NT2/D1 (cell line): ENCODE measurements at regions not wholly inside any gene's neighbourhood (a gene's known extent, or its start where the extent isn't known, plus 50 kb on each side); places are given as distances from the start of the nearest gene placed in this dataset.

Source experiments
- DNase-seq: peaks from one replicate; pipeline ENCODE4 v3.0.0-alpha.2; 2011; ENCODE audit warnings: low read depth, low spot score
- H3K27me3 ChIP-seq: 2 replicates; pipeline ENCODE4 v1.6.0; 2011; ENCODE audit warnings: mild to moderate bottlenecking; ENCODE audit not compliant: insufficient read length, insufficient read depth
- H3K36me3 ChIP-seq: 2 replicates; pipeline ENCODE4 v1.6.1; 2011; ENCODE audit warnings: mild to moderate bottlenecking, low read length, mixed read lengths; ENCODE audit not compliant: insufficient read depth, insufficient read length
- H3K4me1 ChIP-seq: 2 replicates; pipeline ENCODE4 v1.5.1; 2011; ENCODE audit not compliant: insufficient read depth, insufficient read length
- H3K4me3 ChIP-seq: 2 replicates; pipeline ENCODE4 v1.5.1; 2011; ENCODE audit warnings: low read depth; ENCODE audit not compliant: insufficient read length
- H3K9ac ChIP-seq: 2 replicates; pipeline ENCODE4 v1.6.0; 2011; ENCODE audit warnings: low read depth; ENCODE audit not compliant: insufficient read length
- H3K9me3 ChIP-seq: 2 replicates; pipeline ENCODE4 v1.5.1; 2011; ENCODE audit warnings: mild to moderate bottlenecking, low read length; ENCODE audit not compliant: insufficient read depth
- SUZ12 ChIP-seq: IDR thresholded peaks from 2 replicates; pipeline ENCODE4 v1.6.1; 2011; ENCODE audit not compliant: insufficient read length, insufficient read depth; ENCODE audit errors: extremely low read depth
- YY1 ChIP-seq: IDR thresholded peaks from 2 replicates; pipeline ENCODE4 v1.6.1; 2011; ENCODE audit not compliant: insufficient read length, insufficient read depth
- ZNF274 ChIP-seq: IDR thresholded peaks from 2 replicates; pipeline ENCODE4 v1.6.1; 2011; ENCODE audit warnings: mild to moderate bottlenecking, low read depth, low read length

DNA sequence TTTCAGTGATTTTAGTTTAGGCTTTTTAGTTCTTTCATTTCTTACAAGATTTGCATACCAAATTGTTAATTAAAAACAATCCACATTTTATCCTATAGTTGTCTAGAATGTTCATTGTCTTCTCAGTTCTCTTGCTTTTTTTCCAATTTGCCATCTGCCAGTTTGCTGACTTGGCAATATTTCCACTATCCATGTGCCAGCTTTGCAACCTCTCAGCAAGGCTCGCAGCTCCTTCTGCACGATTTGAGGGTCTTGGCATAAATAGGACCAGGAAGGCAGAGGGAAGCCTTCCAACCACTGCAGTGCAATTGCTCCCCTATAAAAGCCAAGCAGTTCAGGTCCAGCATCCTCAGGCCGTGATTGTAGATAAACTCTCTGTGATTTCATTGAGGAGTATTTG is 306.8 kb upstream of the FMN2 start:
- no peak overlapping the region for H3K9ac ChIP-seq
- H3K27me3 ChIP-seq = no peaks in the 10 kb centered on the region
- H3K4me3 ChIP-seq = no peak overlapping the region
- H3K9me3 ChIP-seq = no peaks in the 10 kb centered on the region
- no peaks in the 10 kb centered on the region for H3K4me1 ChIP-seq
- no peaks in the 10 kb centered on the region for H3K36me3 ChIP-seq
- TF ChIP-seq SUZ12 (no peak), YY1 (no peak), ZNF274 (no peak)
- no peak for DNase-seq

DNA sequence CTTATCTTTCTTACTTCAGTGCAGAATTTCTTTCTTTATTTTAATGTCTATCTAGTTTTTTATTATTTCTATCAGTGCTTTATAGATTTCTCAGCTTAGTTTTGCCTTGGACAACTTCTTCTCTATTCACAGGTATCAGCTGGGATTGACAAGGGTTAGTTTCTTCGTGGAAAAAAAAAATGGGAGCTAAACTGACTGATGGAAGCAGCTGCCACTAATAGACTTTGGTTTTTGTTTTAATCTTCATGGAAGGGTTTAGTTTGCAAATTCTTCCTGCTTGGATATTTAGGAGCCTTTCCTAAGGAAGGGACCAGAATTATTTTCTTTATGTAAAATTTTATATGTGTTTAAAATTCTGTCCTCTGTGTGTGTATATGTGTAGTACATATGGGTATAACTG is 306.1 kb upstream of the FMN2 start:
- Histone ChIP-seq H3K9me3 (no peaks in the 10 kb centered on the region), H3K4me1 (no peaks in the 10 kb centered on the region), H3K4me3 (no peak overlapping the region), H3K27me3 (no peaks in the 10 kb centered on the region), H3K36me3 (no peaks in the 10 kb centered on the region), H3K9ac (no peak overlapping the region)
- DNase-seq = no peak
- TF ChIP-seq ZNF274 (no peak), YY1 (no peak), SUZ12 (no peak)

DNA sequence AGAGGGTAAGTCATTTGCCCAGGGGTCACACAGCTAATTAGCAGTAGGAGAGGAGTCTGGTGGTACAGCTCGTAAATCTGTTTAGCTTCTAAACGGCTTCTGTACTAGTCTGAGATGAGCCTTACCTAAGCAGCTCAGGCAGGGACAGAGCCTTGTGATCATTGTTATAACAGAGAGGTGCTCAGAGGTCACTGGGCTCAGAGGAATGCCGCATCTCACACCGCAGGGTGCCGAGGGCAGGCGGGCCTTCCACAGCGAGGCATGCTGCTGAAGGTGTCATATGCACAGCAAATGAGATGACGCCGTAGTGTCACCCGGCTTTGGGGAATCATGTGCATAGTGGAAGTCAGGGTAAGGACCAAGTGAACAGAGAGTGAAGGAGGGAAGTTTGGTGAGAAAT is 305.2 kb upstream of the FMN2 start:
- Histone ChIP-seq H3K27me3 (no peaks in the 10 kb centered on the region), H3K4me1 (no peaks in the 10 kb centered on the region), H3K9me3 (no peaks in the 10 kb centered on the region), H3K4me3 (no peak overlapping the region), H3K9ac (no peak overlapping the region), H3K36me3 (no peaks in the 10 kb centered on the region)
- no peak for TF ChIP-seq ZNF274
- TF ChIP-seq SUZ12 = no peak
- no peak for TF ChIP-seq YY1
- peak; percentile 16 for DNase-seq

DNA sequence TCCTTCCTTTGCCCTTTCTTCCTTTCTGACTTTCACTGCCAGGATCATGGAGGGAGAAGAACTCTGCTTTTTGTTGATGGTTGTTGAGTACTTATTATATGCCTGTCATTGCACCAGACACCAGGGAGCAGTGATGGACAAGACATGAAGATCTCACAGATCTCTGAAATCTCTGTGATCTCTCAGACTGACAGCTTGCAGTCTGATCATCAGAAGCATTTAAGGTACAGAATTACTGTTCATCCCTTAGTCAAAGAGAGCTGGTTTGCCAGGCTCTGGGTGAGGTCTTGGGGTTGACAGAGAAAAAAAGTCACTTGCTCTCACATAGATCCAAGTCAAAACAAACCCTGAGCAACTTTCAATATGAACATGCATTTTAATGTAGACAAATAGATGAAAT is 299.5 kb upstream of the FMN2 start:
- TF ChIP-seq SUZ12 = no peak
- no peak for TF ChIP-seq YY1
- Histone ChIP-seq H3K27me3 (no peaks in the 10 kb centered on the region), H3K4me1 (no peaks in the 10 kb centered on the region), H3K36me3 (no peaks in the 10 kb centered on the region), H3K9ac (no peak overlapping the region), H3K9me3 (no peaks in the 10 kb centered on the region), H3K4me3 (no peak overlapping the region)
- DNase-seq = no peak

DNA sequence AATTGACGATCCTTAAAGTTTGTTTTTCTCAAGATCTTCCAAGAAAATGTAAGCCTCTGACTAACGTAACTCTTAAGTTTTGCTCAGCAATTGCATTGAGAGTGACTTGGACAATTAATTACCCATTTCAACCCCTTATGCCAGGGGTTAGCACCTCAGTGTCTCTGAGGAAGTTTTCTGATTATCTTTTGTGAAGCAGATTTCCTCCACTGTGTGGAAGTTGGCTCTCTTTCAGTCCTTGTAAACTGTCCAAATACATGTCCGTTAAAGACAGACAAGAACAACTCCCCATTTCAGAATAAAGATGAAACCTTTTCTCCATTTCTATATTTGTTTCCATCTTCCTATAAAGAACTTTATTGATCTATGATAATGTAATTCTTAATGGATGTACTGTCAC is 296.4 kb upstream of the FMN2 start:
- Histone ChIP-seq H3K36me3 (no peaks in the 10 kb centered on the region), H3K27me3 (no peaks in the 10 kb centered on the region), H3K9ac (no peak overlapping the region), H3K9me3 (no peaks in the 10 kb centered on the region), H3K4me3 (no peak overlapping the region), H3K4me1 (no peaks in the 10 kb centered on the region)
- TF ChIP-seq ZNF274 (no peak), SUZ12 (no peak), YY1 (no peak)
- DNase-seq = no peak

DNA sequence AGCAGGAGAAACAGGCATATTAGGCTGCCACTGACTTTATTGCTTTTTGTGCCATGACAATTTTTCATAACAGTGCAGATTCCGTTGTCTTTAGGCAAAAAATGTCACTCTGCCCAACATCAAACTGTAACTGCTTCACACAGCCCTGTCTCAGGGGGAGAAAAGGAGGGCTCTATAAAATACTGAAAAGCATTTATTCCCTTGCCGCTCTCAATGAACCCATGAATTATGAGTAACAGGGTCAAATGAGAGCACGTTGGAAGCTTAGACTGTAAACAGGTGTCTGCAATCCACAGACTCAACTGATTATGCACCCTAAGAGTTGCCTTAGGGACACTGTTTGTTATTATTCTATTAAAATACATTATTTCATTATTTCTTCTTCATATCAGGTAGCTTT is 292.1 kb upstream of the FMN2 start:
- TF ChIP-seq ZNF274 (no peak), YY1 (no peak), SUZ12 (no peak)
- no peak for DNase-seq
- no peak overlapping the region for H3K4me3 ChIP-seq
- H3K27me3 ChIP-seq = no peaks in the 10 kb centered on the region
- no peaks in the 10 kb centered on the region for H3K36me3 ChIP-seq
- no peaks in the 10 kb centered on the region for H3K4me1 ChIP-seq
- no peaks in the 10 kb centered on the region for H3K9me3 ChIP-seq
- no peak overlapping the region for H3K9ac ChIP-seq

DNA sequence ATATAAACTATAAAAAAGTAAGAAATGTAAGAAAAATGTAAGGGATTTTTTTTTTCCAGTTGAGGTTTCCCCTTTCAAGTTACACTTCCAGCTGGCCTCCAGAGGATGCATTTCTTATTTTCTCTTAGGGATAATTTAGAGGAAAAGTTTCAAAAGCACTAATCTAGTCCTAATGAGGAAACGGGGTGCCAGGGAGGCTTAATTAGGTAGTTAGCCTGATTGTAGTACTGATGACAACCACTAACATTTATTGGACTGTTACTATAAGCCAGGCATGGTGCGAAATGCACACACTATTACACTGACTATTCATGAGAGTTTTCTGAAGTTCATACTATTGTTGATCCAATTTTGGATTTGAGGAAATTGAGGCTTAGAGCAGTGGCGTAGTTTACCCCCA is 290.8 kb upstream of the FMN2 start:
- H3K4me1 ChIP-seq = no peaks in the 10 kb centered on the region
- no peak overlapping the region for H3K9ac ChIP-seq
- TF ChIP-seq ZNF274 = no peak
- TF ChIP-seq SUZ12 = no peak
- no peak for TF ChIP-seq YY1
- no peaks in the 10 kb centered on the region for H3K9me3 ChIP-seq
- H3K27me3 ChIP-seq = peaks cover 3% of the 10 kb centered on the region
- H3K4me3 ChIP-seq = no peak overlapping the region
- DNase-seq = no peak
- no peaks in the 10 kb centered on the region for H3K36me3 ChIP-seq

DNA sequence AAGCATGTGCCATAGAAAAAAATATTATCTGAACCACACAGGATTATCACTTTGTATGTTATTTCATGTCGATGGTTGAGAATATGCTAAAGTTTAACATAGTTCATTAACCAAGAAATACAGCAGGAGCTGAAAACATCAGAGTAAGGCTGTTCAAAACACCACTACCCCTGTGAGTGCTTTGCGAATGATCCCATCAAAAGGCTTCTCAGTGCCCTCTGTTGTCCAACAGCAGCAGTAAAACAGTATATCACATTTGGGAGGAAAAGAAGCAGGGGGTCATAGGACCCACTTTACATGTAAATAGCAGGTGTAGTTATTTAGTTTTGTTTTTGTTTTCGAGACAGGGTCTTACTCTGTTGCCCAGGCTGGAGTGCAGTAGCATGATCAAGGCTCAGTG is 289.4 kb upstream of the FMN2 start:
- DNase-seq = no peak
- no peaks in the 10 kb centered on the region for H3K36me3 ChIP-seq
- peaks cover 3% of the 10 kb centered on the region for H3K27me3 ChIP-seq
- no peaks in the 10 kb centered on the region for H3K4me1 ChIP-seq
- no peaks in the 10 kb centered on the region for H3K9me3 ChIP-seq
- TF ChIP-seq SUZ12 (no peak), YY1 (no peak), ZNF274 (no peak)
- no peak overlapping the region for H3K4me3 ChIP-seq
- no peak overlapping the region for H3K9ac ChIP-seq
